ENCODE measurements at regions not wholly inside any gene's neighbourhood (a gene's known extent, or its start where the extent isn't known, plus 50 kb on each side); places are given as distances from the start of the nearest gene placed in this dataset.

DNA sequence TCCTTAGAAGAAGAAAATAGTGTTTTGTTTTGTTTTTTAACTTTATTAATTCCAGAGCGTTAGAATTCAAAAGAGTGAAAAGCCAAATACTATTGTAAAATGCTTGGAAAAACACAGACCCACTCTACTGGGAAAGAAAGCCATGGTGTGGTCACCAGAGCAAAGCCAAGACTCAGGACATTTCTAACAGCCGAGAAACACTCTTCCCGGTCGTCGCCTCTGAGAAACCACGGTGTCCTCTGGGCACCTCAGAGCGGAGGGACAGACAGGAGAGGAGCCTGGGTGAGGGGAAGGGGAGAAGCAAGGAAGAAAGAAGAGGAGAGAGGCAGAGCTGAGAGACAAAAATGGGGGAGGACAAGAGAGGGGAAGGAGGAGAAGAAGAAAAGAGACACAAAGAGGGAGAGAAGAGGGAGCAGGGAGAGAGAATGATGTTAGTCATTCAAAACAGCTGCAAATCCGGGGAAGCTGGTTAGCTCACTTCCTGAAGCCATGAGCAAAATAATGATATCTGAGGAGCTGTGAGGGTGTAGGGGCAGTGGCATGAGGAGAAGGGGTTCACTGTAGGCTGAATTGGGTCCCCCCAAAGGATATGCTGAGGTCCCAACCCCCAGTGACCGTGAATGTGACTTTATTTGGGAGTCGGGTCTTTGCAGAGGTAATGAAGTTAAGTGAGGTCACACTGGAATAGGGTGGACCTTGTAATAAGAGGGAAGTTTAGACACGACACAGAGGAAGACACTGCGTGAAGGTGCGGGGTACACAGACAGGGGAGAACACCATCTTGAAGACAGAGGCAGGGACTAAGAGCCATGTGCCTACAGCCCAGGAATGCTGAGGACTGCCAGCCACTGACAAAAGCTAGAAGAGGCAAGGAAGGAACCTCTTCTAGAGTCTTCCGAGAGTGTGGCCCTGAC is 58.2 kb upstream of the DMRTB1 start:
- Mint-ChIP-seq H3K27me3 (ENCODE audit: low read depth) (peaks cover 11% of the 10 kb centered on the region), H3K36me3 (no peaks in the 10 kb centered on the region), H3K9me3 (no peaks in the 10 kb centered on the region), H3K27ac (no peak overlapping the region), H3K4me1 (peaks cover 17% of the 10 kb centered on the region), H3K4me3 (no peak overlapping the region)
- peak in 1 of 2 experiments; percentile 25 for DNase-seq (ENCODE audit: low spot score in 2 of 2, unreplicated experiment in 2 of 2)
- TF ChIP-seq CTCF (IDR thresholded peaks at IDR 0.05; ENCODE audit: unreplicated experiment): no peak

- Mint-ChIP-seq H3K36me3 (no peaks in the 10 kb centered on the region), H3K27me3 (ENCODE audit: low read depth) (peaks cover 16% of the 10 kb centered on the region), H3K9me3 (no peaks in the 10 kb centered on the region), H3K4me1 (peaks cover 9% of the 10 kb centered on the region), H3K4me3 (no peak overlapping the region), H3K27ac (no peak overlapping the region)
- peak in 1 of 2 experiments; percentile 28 for DNase-seq (ENCODE audit: low spot score in 2 of 2, unreplicated experiment in 2 of 2)
- no peak for TF ChIP-seq CTCF (IDR thresholded peaks at IDR 0.05; ENCODE audit: unreplicated experiment)
Measured at GRCh38 chr1:53401813-53402745, 57.1 kb upstream of the DMRTB1 start.

- peak in 1 of 2 experiments; percentile 26 for DNase-seq (ENCODE audit: low spot score in 2 of 2, unreplicated experiment in 2 of 2)
- Mint-ChIP-seq H3K36me3 (no peaks in the 10 kb centered on the region), H3K27ac (no peak overlapping the region), H3K4me3 (no peak overlapping the region), H3K27me3 (ENCODE audit: low read depth) (peaks cover 23% of the 10 kb centered on the region), H3K9me3 (no peaks in the 10 kb centered on the region), H3K4me1 (peaks cover 9% of the 10 kb centered on the region)
- no peak for TF ChIP-seq CTCF (IDR thresholded peaks at IDR 0.05; ENCODE audit: unreplicated experiment)
Measured at GRCh38 chr1:53402891-53403655, 56.1 kb upstream of the DMRTB1 start.

- Mint-ChIP-seq H3K27me3 (ENCODE audit: low read depth) (peaks cover 33% of the 10 kb centered on the region), H3K4me3 (no peak overlapping the region), H3K4me1 (peaks cover 12% of the 10 kb centered on the region), H3K36me3 (no peaks in the 10 kb centered on the region), H3K27ac (no peak overlapping the region), H3K9me3 (no peaks in the 10 kb centered on the region)
- no peak for DNase-seq (ENCODE audit: low spot score in 2 of 2, unreplicated experiment in 2 of 2)
- TF ChIP-seq CTCF (IDR thresholded peaks at IDR 0.05; ENCODE audit: unreplicated experiment): no peak
Measured at GRCh38 chr1:53405737-53406136, 53.5 kb upstream of the DMRTB1 start.

DNA sequence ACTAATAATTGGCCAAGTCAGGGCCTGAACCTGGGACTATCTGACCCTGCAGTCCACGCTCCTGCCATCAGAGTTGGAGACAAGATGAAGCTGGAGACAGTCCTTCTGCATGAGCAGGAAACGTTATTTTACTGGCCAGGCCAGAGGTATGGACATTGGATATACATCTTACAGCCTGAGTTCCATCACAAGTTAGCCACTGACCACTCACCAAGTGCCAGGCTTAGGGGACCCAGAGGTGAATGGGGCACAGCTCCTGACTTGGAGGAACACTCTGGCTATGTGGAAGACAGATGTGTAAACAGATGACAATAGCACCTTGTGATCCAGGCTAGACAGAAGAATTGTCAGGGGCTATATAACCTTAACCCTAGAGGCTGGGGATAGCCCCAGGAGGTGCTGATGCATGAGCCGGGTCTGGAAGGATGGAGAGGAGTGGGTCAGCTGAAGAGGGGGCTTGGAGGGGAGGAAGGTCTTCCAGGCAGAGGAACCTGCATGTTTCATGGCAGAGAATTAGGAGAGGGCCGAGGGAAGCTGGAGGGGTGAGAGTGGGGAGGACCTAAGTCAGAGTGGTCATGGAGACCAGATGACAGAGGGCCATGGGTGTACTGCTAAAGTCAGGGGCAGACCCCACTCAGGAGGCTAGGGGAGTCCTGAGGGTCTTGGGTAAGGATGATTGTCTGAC is 52.5 kb upstream of the DMRTB1 start:
- no peak for DNase-seq (ENCODE audit: low spot score in 2 of 2, unreplicated experiment in 2 of 2)
- H3K27me3 Mint-ChIP-seq (ENCODE audit: low read depth): peaks cover 34% of the 10 kb centered on the region
- H3K4me1 Mint-ChIP-seq: peaks cover 12% of the 10 kb centered on the region
- H3K9me3 Mint-ChIP-seq: no peaks in the 10 kb centered on the region
- no peaks in the 10 kb centered on the region for H3K36me3 Mint-ChIP-seq
- TF ChIP-seq CTCF (IDR thresholded peaks at IDR 0.05; ENCODE audit: unreplicated experiment): no peak
- H3K4me3 Mint-ChIP-seq: no peak overlapping the region
- no peak overlapping the region for H3K27ac Mint-ChIP-seq
